ENCODE measurements at regions not wholly inside any gene's neighbourhood (a gene's known extent, or its start where the extent isn't known, plus 50 kb on each side); places are given as distances from the start of the nearest gene placed in this dataset.

- TF ChIP-seq, protein P1, sequence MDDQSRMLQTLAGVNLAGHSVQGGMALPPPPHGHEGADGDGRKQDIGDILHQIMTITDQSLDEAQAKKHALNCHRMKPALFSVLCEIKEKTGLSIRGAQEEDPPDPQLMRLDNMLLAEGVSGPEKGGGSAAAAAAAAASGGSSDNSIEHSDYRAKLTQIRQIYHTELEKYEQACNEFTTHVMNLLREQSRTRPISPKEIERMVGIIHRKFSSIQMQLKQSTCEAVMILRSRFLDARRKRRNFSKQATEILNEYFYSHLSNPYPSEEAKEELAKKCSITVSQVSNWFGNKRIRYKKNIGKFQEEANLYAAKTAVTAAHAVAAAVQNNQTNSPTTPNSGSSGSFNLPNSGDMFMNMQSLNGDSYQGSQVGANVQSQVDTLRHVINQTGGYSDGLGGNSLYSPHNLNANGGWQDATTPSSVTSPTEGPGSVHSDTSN (IDR thresholded peaks at IDR 0.05), result no peak
- TF ChIP-seq NPAS2 (CRISPR knock-in tag; IDR thresholded peaks at IDR 0.05; ENCODE audit: borderline replicate concordance) (no peak), MAX (IDR thresholded peaks at IDR 0.05) (no peak), MYC (IDR thresholded peaks at IDR 0.05; ENCODE audit: borderline replicate concordance, low read length) (no peak)
- 0 out of 3 replicates have a peak, but pooled peaks cover 3% of the 10 kb centered on the region for H3K4me1 ChIP-seq
Observed at GRCh38 chr7:84678841-84679240, 484.3 kb upstream of the SEMA3A start.

GRCh38 chr7:84677117-84677732 lies 482.6 kb upstream of the SEMA3A start:
- FAIRE-seq (no peak), DNase-seq (ENCODE audit: low read depth in 1 of 2, low spot score in 1 of 2) (no peak), ATAC-seq (no peak)
- H3K4me1 ChIP-seq, result 0 out of 3 replicates have a peak, but pooled peaks cover 3% of the 10 kb centered on the region
- H3K27ac ChIP-seq, result peak overlapping the region in 1 of 2 experiments; percentile 42; a peak in 1 of 6 replicates
- no peak overlapping the region for H3K4me3 ChIP-seq
- CTCF ChIA-PET, result no interaction called here
- 93% methylated on average over 1 of the region's 1 CpG for WGBS (ENCODE audit: missing lambda C conversion rate)
- H3K9me3 ChIP-seq, result no peaks in the 10 kb centered on the region
- no peak for TF ChIP-seq BCL3 (IDR thresholded peaks at IDR 0.05)
- TF ChIP-seq ZNF302 (CRISPR knock-in tag; IDR thresholded peaks at IDR 0.05), result no peak
- no peak for TF ChIP-seq JUNB (IDR thresholded peaks at IDR 0.05)
- TF ChIP-seq SREBF2 (IDR thresholded peaks at IDR 0.05), result no peak
- TF ChIP-seq POLR2AphosphoS2 (conservative IDR thresholded peaks at IDR 0.05; ENCODE audit: low read length), result no peak
- TF ChIP-seq RFX5 (IDR thresholded peaks at IDR 0.05), result no peak
- TF ChIP-seq MAFK (IDR thresholded peaks at IDR 0.05; ENCODE audit: partially characterized antibody), result no peak
- no peak for TF ChIP-seq SMC3 (IDR thresholded peaks at IDR 0.05)
- TF ChIP-seq ESRRA (IDR thresholded peaks at IDR 0.05; ENCODE audit: borderline replicate concordance, low read length), result no peak
- no peak for TF ChIP-seq KDM5A (IDR thresholded peaks at IDR 0.05)
- TF ChIP-seq GATA3 (IDR thresholded peaks at IDR 0.05; ENCODE audit: borderline replicate concordance), result no peak
- TF ChIP-seq CHD2 (IDR thresholded peaks at IDR 0.05; ENCODE audit: low read length, partially characterized antibody), result no peak
- TF ChIP-seq MYC (IDR thresholded peaks at IDR 0.05; ENCODE audit: borderline replicate concordance, low read length), result no peak
- no peak for TF ChIP-seq CBX2 (IDR thresholded peaks at IDR 0.05; ENCODE audit: borderline replicate concordance, low read depth)
- no peak for TF ChIP-seq HDAC2 (IDR thresholded peaks at IDR 0.05)
- TF ChIP-seq EHMT2 (IDR thresholded peaks at IDR 0.05; ENCODE audit: low read depth), result no peak
- no peak overlapping the region for H3K4me2 ChIP-seq
- POLR2A ChIA-PET, result no interaction called here

More at GRCh38 chr7:84678841-84679240, 484.3 kb upstream of the SEMA3A start:
- Histone ChIP-seq H3K4me3 (no peak overlapping the region), H3K4me2 (no peak overlapping the region), H3K27ac (no peak overlapping the region), H3K9me3 (no peaks in the 10 kb centered on the region)
- 98% methylated on average over 2 of the region's 2 CpGs for WGBS (ENCODE audit: missing lambda C conversion rate)
- no peak for ATAC-seq
- POLR2A ChIA-PET, result no interaction called here
- no peak for DNase-seq (ENCODE audit: low read depth in 1 of 2, low spot score in 1 of 2)
- CTCF ChIA-PET, result interaction anchor here (0.6 kb wide), 1 partner anchor 12 kb away, joined by 3 read pairs; no protein-coding TSS in a partner anchor
- no peak for FAIRE-seq

DNA sequence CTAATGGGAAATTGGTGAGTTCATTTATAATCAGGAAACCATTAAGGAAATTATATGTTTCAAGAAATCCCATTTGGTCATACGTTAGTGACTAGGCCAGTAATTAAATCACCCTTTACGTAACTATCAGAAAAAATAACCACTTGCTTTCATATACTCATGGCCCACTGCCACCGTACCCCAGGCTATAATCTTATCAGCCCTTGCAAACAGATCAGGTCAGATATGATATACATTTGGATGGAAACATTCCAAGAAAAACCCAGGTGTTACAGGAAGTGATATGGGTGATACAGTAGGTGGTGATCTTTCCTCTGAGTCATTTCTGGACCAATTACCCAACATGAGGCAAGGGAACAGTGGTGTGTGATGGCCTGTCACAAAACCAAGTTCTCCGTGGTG lies 481.0 kb upstream of the SEMA3A start:
- H3K27ac ChIP-seq, result no peak overlapping the region
- FAIRE-seq (no peak), DNase-seq (ENCODE audit: low read depth in 1 of 2, low spot score in 1 of 2) (no peak), ATAC-seq (no peak)
- no peaks in the 10 kb centered on the region for H3K9me3 ChIP-seq
- ChIA-PET POLR2A (no interaction called here), CTCF (no interaction called here)
- H3K4me1 ChIP-seq, result 0 out of 3 replicates have a peak, but pooled peaks cover 3% of the 10 kb centered on the region
- no peak for TF ChIP-seq TP53 (CRISPR knock-in tag; IDR thresholded peaks at IDR 0.05)
- no peak for TF ChIP-seq RNF2 (IDR thresholded peaks at IDR 0.05; ENCODE audit: borderline replicate concordance, low read depth)
- no peak for TF ChIP-seq CBX8 (IDR thresholded peaks at IDR 0.05)
- no peak for TF ChIP-seq NPAS2 (CRISPR knock-in tag; IDR thresholded peaks at IDR 0.05; ENCODE audit: borderline replicate concordance)
- TF ChIP-seq EHF (CRISPR knock-in tag; IDR thresholded peaks at IDR 0.05), result no peak
- TF ChIP-seq FOSB (CRISPR knock-in tag; IDR thresholded peaks at IDR 0.05), result no peak
- TF ChIP-seq ZNF302 (CRISPR knock-in tag; IDR thresholded peaks at IDR 0.05), result no peak
- no peak for TF ChIP-seq RARB (CRISPR knock-in tag; IDR thresholded peaks at IDR 0.05)
- TF ChIP-seq RFX5 (IDR thresholded peaks at IDR 0.05), result no peak
- TF ChIP-seq ZC3H11A (IDR thresholded peaks at IDR 0.05), result no peak
- no peak for TF ChIP-seq BHLHE40 (IDR thresholded peaks at IDR 0.05; ENCODE audit: low read depth, low read length)
- no peak for TF ChIP-seq SREBF2 (IDR thresholded peaks at IDR 0.05)
- no peak for TF ChIP-seq NR3C1 (IDR thresholded peaks at IDR 0.05)
- TF ChIP-seq ELK1 (IDR thresholded peaks at IDR 0.05; ENCODE audit: low read depth, low read length), result no peak
- no peak for TF ChIP-seq TFCP2L1 (CRISPR knock-in tag; IDR thresholded peaks at IDR 0.05)
- no peak for TF ChIP-seq EHMT2 (IDR thresholded peaks at IDR 0.05; ENCODE audit: low read depth)
- TF ChIP-seq SMC3 (IDR thresholded peaks at IDR 0.05), result no peak
- no peak for TF ChIP-seq KDM1A (IDR thresholded peaks at IDR 0.05; ENCODE audit: low read depth)
- TF ChIP-seq, protein P2, sequence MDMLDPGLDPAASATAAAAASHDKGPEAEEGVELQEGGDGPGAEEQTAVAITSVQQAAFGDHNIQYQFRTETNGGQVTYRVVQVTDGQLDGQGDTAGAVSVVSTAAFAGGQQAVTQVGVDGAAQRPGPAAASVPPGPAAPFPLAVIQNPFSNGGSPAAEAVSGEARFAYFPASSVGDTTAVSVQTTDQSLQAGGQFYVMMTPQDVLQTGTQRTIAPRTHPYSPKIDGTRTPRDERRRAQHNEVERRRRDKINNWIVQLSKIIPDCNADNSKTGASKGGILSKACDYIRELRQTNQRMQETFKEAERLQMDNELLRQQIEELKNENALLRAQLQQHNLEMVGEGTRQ (IDR thresholded peaks at IDR 0.05), result no peak
- TF ChIP-seq CHD4 (IDR thresholded peaks at IDR 0.05; ENCODE audit: borderline replicate concordance), result no peak
- WGBS (ENCODE audit: missing lambda C conversion rate), result 90% methylated on average over 4 of the region's 4 CpGs
- no peak overlapping the region for H3K4me2 ChIP-seq
- no peak overlapping the region for H3K4me3 ChIP-seq
